ENCODE measurements at regions not wholly inside any gene's neighbourhood (a gene's known extent, or its start where the extent isn't known, plus 50 kb on each side); places are given as distances from the start of the nearest gene placed in this dataset.

- Histone ChIP-seq H4K5ac (ENCODE audit: low read length) (no peak overlapping the region), H3K9ac (ENCODE audit: low read length) (no peak overlapping the region), H3K4ac (ENCODE audit: low read depth, low read length) (no peak overlapping the region), H3K4me2 (ENCODE audit: low read length) (no peak overlapping the region), H2AK5ac (ENCODE audit: low read length) (no peak overlapping the region), H3K23ac (ENCODE audit: low read length) (no peak overlapping the region), H2BK120ac (ENCODE audit: low read depth, low read length) (no peak overlapping the region), H3K79me1 (ENCODE audit: low read length) (no peaks in the 10 kb centered on the region), H3K79me2 (ENCODE audit: control insufficient read depth, insufficient read depth, low read length) (no peaks in the 10 kb centered on the region), H3K36me3 (ENCODE audit: control insufficient read depth, insufficient read depth, low read length) (no peaks in the 10 kb centered on the region), H3K4me1 (ENCODE audit: control insufficient read depth, low read depth, low read length) (no peaks in the 10 kb centered on the region), H2BK5ac (ENCODE audit: low read length) (no peak overlapping the region), H2BK15ac (replicated peaks; ENCODE audit: low read depth) (no peak overlapping the region), H3K27me3 (ENCODE audit: insufficient read depth, low read length, poor library complexity) (no peaks in the 10 kb centered on the region), H3K27ac (ENCODE audit: low read depth, low read length) (no peak overlapping the region), H4K8ac (ENCODE audit: low read depth, low read length) (no peak overlapping the region), H3K4me3 (ENCODE audit: low read length) (no peak overlapping the region), H3K18ac (ENCODE audit: low read length) (no peak overlapping the region), H3K56ac (ENCODE audit: low read length) (no peak overlapping the region)
- no CpG with 5 or more reads among the region's 25 CpGs for WGBS (ENCODE audit: extremely low coverage, insufficient coverage, low lambda C conversion rate)
- no peak for DNase-seq
Measured at GRCh38 chr6:168179702-168180382, 100.8 kb upstream of the FRMD1 start.

- no peak overlapping the region for H3K27ac ChIP-seq (ENCODE audit: low read depth, low read length)
- no peak overlapping the region for H3K4ac ChIP-seq (ENCODE audit: low read depth, low read length)
- no peak overlapping the region for H3K23ac ChIP-seq (ENCODE audit: low read length)
- no peak overlapping the region for H3K4me3 ChIP-seq (ENCODE audit: low read length)
- H3K36me3 ChIP-seq (ENCODE audit: control insufficient read depth, insufficient read depth, low read length), result no peaks in the 10 kb centered on the region
- H3K4me1 ChIP-seq (ENCODE audit: control insufficient read depth, low read depth, low read length), result no peaks in the 10 kb centered on the region
- no peaks in the 10 kb centered on the region for H3K27me3 ChIP-seq (ENCODE audit: insufficient read depth, low read length, poor library complexity)
- no peak overlapping the region for H2BK120ac ChIP-seq (ENCODE audit: low read depth, low read length)
- H3K4me2 ChIP-seq (ENCODE audit: low read length), result no peak overlapping the region
- no peak overlapping the region for H2AK5ac ChIP-seq (ENCODE audit: low read length)
- H2BK15ac ChIP-seq (replicated peaks; ENCODE audit: low read depth), result no peak overlapping the region
- H3K9ac ChIP-seq (ENCODE audit: low read length), result no peak overlapping the region
- no peak overlapping the region for H4K8ac ChIP-seq (ENCODE audit: low read depth, low read length)
- DNase-seq, result no peak
- H4K5ac ChIP-seq (ENCODE audit: low read length), result no peak overlapping the region
- H3K18ac ChIP-seq (ENCODE audit: low read length), result no peak overlapping the region
- H3K56ac ChIP-seq (ENCODE audit: low read length), result no peak overlapping the region
- no peaks in the 10 kb centered on the region for H3K79me1 ChIP-seq (ENCODE audit: low read length)
- WGBS (ENCODE audit: extremely low coverage, insufficient coverage, low lambda C conversion rate), result no CpG with 5 or more reads among the region's 16 CpGs
- no peak overlapping the region for H2BK5ac ChIP-seq (ENCODE audit: low read length)
- no peaks in the 10 kb centered on the region for H3K79me2 ChIP-seq (ENCODE audit: control insufficient read depth, insufficient read depth, low read length)
Measured at GRCh38 chr6:168179133-168179532, 100.1 kb upstream of the FRMD1 start.

- DNase-seq, result no peak
- H4K8ac ChIP-seq (ENCODE audit: low read depth, low read length), result no peak overlapping the region
- no peaks in the 10 kb centered on the region for H3K4me1 ChIP-seq (ENCODE audit: control insufficient read depth, low read depth, low read length)
- H4K5ac ChIP-seq (ENCODE audit: low read length), result no peak overlapping the region
- WGBS (ENCODE audit: extremely low coverage, insufficient coverage, low lambda C conversion rate), result no CpG with 5 or more reads among the region's 8 CpGs
- H3K27me3 ChIP-seq (ENCODE audit: insufficient read depth, low read length, poor library complexity), result no peaks in the 10 kb centered on the region
- no peak overlapping the region for H3K27ac ChIP-seq (ENCODE audit: low read depth, low read length)
- H2BK15ac ChIP-seq (replicated peaks; ENCODE audit: low read depth), result no peak overlapping the region
- no peak overlapping the region for H2BK120ac ChIP-seq (ENCODE audit: low read depth, low read length)
- no peaks in the 10 kb centered on the region for H3K36me3 ChIP-seq (ENCODE audit: control insufficient read depth, insufficient read depth, low read length)
- H2BK5ac ChIP-seq (ENCODE audit: low read length), result no peak overlapping the region
- H3K56ac ChIP-seq (ENCODE audit: low read length), result no peak overlapping the region
- H3K4me3 ChIP-seq (ENCODE audit: low read length), result no peak overlapping the region
- H3K18ac ChIP-seq (ENCODE audit: low read length), result no peak overlapping the region
- H3K4ac ChIP-seq (ENCODE audit: low read depth, low read length), result no peak overlapping the region
- H3K79me1 ChIP-seq (ENCODE audit: low read length), result no peaks in the 10 kb centered on the region
- no peaks in the 10 kb centered on the region for H3K79me2 ChIP-seq (ENCODE audit: control insufficient read depth, insufficient read depth, low read length)
- no peak overlapping the region for H2AK5ac ChIP-seq (ENCODE audit: low read length)
- H3K23ac ChIP-seq (ENCODE audit: low read length), result no peak overlapping the region
- no peak overlapping the region for H3K4me2 ChIP-seq (ENCODE audit: low read length)
- no peak overlapping the region for H3K9ac ChIP-seq (ENCODE audit: low read length)
Measured at GRCh38 chr6:168177103-168177891, 98.3 kb upstream of the FRMD1 start.

GRCh38 chr6:168171673-168172353, 92.8 kb upstream of the FRMD1 start:
- Histone ChIP-seq H3K27me3 (ENCODE audit: insufficient read depth, low read length, poor library complexity) (no peaks in the 10 kb centered on the region), H3K4ac (ENCODE audit: low read depth, low read length) (no peak overlapping the region), H4K8ac (ENCODE audit: low read depth, low read length) (no peak overlapping the region), H2AK5ac (ENCODE audit: low read length) (no peak overlapping the region), H3K4me3 (ENCODE audit: low read length) (no peak overlapping the region), H3K4me2 (ENCODE audit: low read length) (no peak overlapping the region), H3K4me1 (ENCODE audit: control insufficient read depth, low read depth, low read length) (no peaks in the 10 kb centered on the region), H2BK120ac (ENCODE audit: low read depth, low read length) (no peak overlapping the region), H3K56ac (ENCODE audit: low read length) (no peak overlapping the region), H2BK15ac (replicated peaks; ENCODE audit: low read depth) (no peak overlapping the region), H3K23ac (ENCODE audit: low read length) (no peak overlapping the region), H3K79me2 (ENCODE audit: control insufficient read depth, insufficient read depth, low read length) (no peaks in the 10 kb centered on the region), H3K27ac (ENCODE audit: low read depth, low read length) (no peak overlapping the region), H3K79me1 (ENCODE audit: low read length) (no peaks in the 10 kb centered on the region), H3K18ac (ENCODE audit: low read length) (no peak overlapping the region), H3K9ac (ENCODE audit: low read length) (no peak overlapping the region), H3K36me3 (ENCODE audit: control insufficient read depth, insufficient read depth, low read length) (no peaks in the 10 kb centered on the region), H4K5ac (ENCODE audit: low read length) (no peak overlapping the region), H2BK5ac (ENCODE audit: low read length) (no peak overlapping the region)
- DNase-seq, result peak; percentile 73
- WGBS (ENCODE audit: extremely low coverage, insufficient coverage, low lambda C conversion rate), result no CpG with 5 or more reads among the region's 4 CpGs

GRCh38 chr6:168170841-168171601, 92.0 kb upstream of the FRMD1 start:
- no peak overlapping the region for H3K27ac ChIP-seq (ENCODE audit: low read depth, low read length)
- H3K4me3 ChIP-seq (ENCODE audit: low read length), result no peak overlapping the region
- H3K9ac ChIP-seq (ENCODE audit: low read length), result no peak overlapping the region
- H3K27me3 ChIP-seq (ENCODE audit: insufficient read depth, low read length, poor library complexity), result no peaks in the 10 kb centered on the region
- H2BK15ac ChIP-seq (replicated peaks; ENCODE audit: low read depth), result no peak overlapping the region
- H3K36me3 ChIP-seq (ENCODE audit: control insufficient read depth, insufficient read depth, low read length), result no peaks in the 10 kb centered on the region
- H2BK5ac ChIP-seq (ENCODE audit: low read length), result no peak overlapping the region
- H3K18ac ChIP-seq (ENCODE audit: low read length), result no peak overlapping the region
- H3K23ac ChIP-seq (ENCODE audit: low read length), result no peak overlapping the region
- H2AK5ac ChIP-seq (ENCODE audit: low read length), result no peak overlapping the region
- no peak overlapping the region for H4K8ac ChIP-seq (ENCODE audit: low read depth, low read length)
- DNase-seq, result no peak
- no peak overlapping the region for H3K4ac ChIP-seq (ENCODE audit: low read depth, low read length)
- H4K5ac ChIP-seq (ENCODE audit: low read length), result no peak overlapping the region
- no peaks in the 10 kb centered on the region for H3K4me1 ChIP-seq (ENCODE audit: control insufficient read depth, low read depth, low read length)
- WGBS (ENCODE audit: extremely low coverage, insufficient coverage, low lambda C conversion rate), result no CpG with 5 or more reads among the region's 16 CpGs
- no peaks in the 10 kb centered on the region for H3K79me1 ChIP-seq (ENCODE audit: low read length)
- H3K4me2 ChIP-seq (ENCODE audit: low read length), result no peak overlapping the region
- no peak overlapping the region for H2BK120ac ChIP-seq (ENCODE audit: low read depth, low read length)
- H3K56ac ChIP-seq (ENCODE audit: low read length), result no peak overlapping the region
- H3K79me2 ChIP-seq (ENCODE audit: control insufficient read depth, insufficient read depth, low read length), result no peaks in the 10 kb centered on the region

Measured in mesendoderm (in vitro differentiated cells).